Ovary (tissue), 3 donors: ENCODE measurements at regions not wholly inside any gene's neighbourhood (a gene's known extent, or its start where the extent isn't known, plus 50 kb on each side); places are given as distances from the start of the nearest gene placed in this dataset.

Source experiments
- POLR2A ChIP-seq: fragments of 450-650 bp; IDR thresholded peaks from one replicate; pipeline ENCODE4 v1.6.1; 2017; ENCODE audit warnings: antibody characterized with exemption, mild to moderate bottlenecking, moderate library complexity
- TF ChIP-seq, protein P1 (sequence below), 3 donors: fragments of 450-650 bp in 2 of 3; fragments of 200-600 bp in 1 of 3; IDR thresholded peaks; one replicate each; pipeline versions ENCODE4 v1.5.1 to v1.8.0; 2016 to 2022; ENCODE audit warnings: antibody characterized with exemption in 3 of 3, mild to moderate bottlenecking in 1 of 3
- donor health status: DM: no; HTN: no; CAD: no.

DNA sequence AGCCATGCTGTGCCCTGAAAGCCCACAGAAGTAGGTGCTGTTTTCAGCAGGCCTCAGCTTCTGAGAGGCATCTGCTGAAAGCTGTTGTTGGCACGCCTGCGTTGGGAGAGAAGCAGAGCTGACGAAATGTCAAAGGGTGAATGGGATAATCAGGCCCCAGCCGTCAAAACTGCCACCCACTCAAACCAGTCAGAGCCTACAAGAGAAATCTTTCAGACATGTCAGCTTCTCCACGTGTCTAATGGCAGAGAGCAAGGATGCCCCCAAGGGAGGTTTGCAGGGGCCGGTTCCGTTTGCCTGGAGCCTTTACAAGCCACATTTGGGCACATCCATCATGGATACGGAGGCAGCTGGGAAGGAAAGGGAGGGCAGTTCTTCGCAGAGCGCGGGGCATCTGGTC lies 568.2 kb upstream of the EEF2KMT start:
- TF ChIP-seq POLR2A, result no peak
- TF ChIP-seq, protein P1, sequence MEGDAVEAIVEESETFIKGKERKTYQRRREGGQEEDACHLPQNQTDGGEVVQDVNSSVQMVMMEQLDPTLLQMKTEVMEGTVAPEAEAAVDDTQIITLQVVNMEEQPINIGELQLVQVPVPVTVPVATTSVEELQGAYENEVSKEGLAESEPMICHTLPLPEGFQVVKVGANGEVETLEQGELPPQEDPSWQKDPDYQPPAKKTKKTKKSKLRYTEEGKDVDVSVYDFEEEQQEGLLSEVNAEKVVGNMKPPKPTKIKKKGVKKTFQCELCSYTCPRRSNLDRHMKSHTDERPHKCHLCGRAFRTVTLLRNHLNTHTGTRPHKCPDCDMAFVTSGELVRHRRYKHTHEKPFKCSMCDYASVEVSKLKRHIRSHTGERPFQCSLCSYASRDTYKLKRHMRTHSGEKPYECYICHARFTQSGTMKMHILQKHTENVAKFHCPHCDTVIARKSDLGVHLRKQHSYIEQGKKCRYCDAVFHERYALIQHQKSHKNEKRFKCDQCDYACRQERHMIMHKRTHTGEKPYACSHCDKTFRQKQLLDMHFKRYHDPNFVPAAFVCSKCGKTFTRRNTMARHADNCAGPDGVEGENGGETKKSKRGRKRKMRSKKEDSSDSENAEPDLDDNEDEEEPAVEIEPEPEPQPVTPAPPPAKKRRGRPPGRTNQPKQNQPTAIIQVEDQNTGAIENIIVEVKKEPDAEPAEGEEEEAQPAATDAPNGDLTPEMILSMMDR (IDR thresholded peaks at IDR 0.05), result no peak
